Epidermal melanocyte (primary cell): ENCODE measurements at regions not wholly inside any gene's neighbourhood (a gene's known extent, or its start where the extent isn't known, plus 50 kb on each side); places are given as distances from the start of the nearest gene placed in this dataset.
A peak's percentile ranks its signal among the peaks of the same experiment; 100 is the strongest.

ENCODE experiments used
- DNase-seq: peaks from one replicate; pipeline ENCODE4 v3.0.0; 2011; ENCODE audit warnings: low spot score; ENCODE audit not compliant: insufficient read length

GRCh38 chr18:22543769-22544168 lies 126.1 kb upstream of the CTAGE1 start:
- no peak for DNase-seq

- no peak for DNase-seq
These were observed 126.9 kb upstream of the CTAGE1 start for GRCh38 chr18:22544626-22545025.

- DNase-seq: no peak
These were observed 127.5 kb upstream of the CTAGE1 start for GRCh38 chr18:22545066-22545760.

GRCh38 chr18:22546905-22547570 lies 129.3 kb upstream of the CTAGE1 start:
- no peak for DNase-seq

GRCh38 chr18:22547807-22548561 lies 130.3 kb upstream of the CTAGE1 start:
- DNase-seq: no peak

GRCh38 chr18:22549260-22549937 lies 131.7 kb upstream of the CTAGE1 start:
- no peak for DNase-seq

- no peak for DNase-seq
These were observed 132.7 kb upstream of the CTAGE1 start for GRCh38 chr18:22550366-22550765.

- DNase-seq: no peak
These were observed 133.1 kb upstream of the CTAGE1 start for GRCh38 chr18:22550861-22551260.

- DNase-seq: no peak
These were observed 133.9 kb upstream of the CTAGE1 start for GRCh38 chr18:22551536-22552151.

- no peak for DNase-seq
These were observed 134.5 kb upstream of the CTAGE1 start for GRCh38 chr18:22552254-22552653.

GRCh38 chr18:22552899-22553460 lies 135.3 kb upstream of the CTAGE1 start:
- DNase-seq: no peak

- no peak for DNase-seq
These were observed 138.8 kb upstream of the CTAGE1 start for GRCh38 chr18:22556222-22557167.

GRCh38 chr18:22557168-22557941 lies 139.6 kb upstream of the CTAGE1 start:
- DNase-seq: no peak

GRCh38 chr18:22558945-22559385 lies 141.2 kb upstream of the CTAGE1 start:
- DNase-seq: no peak

- DNase-seq: no peak
These were observed 141.9 kb upstream of the CTAGE1 start for GRCh38 chr18:22559414-22560274.

GRCh38 chr18:22560275-22560610 lies 142.5 kb upstream of the CTAGE1 start:
- no peak for DNase-seq

- DNase-seq: no peak
These were observed 143.1 kb upstream of the CTAGE1 start for GRCh38 chr18:22560797-22561196.

GRCh38 chr18:22563164-22563583 lies 145.5 kb upstream of the CTAGE1 start:
- peak; percentile 83 for DNase-seq
